ENCODE measurements at regions not wholly inside any gene's neighbourhood (a gene's known extent, or its start where the extent isn't known, plus 50 kb on each side); places are given as distances from the start of the nearest gene placed in this dataset.

DNA sequence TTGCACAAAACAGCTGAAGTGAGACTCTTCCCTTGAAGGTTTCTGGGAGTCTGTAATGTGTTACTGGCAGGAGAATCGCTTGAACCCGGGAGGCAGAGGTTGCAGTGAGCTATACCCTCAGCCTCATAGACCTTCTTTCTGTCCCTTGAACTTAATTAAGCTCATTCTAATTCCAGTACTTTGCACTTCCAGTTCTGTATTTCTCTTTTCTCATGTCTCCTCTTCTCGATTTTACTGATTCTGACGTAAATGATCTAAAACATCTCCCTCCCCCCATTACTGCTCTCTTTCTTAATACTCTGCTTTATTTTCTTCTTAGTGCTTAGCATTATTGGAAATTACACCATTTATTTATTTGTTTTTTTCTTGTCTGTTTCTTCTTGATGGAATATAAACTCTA, 165.4 kb upstream of the P2RY1 start:
- Mint-ChIP-seq H3K36me3 (ENCODE audit: low read depth) (no peaks in the 10 kb centered on the region), H3K4me1 (ENCODE audit: low read depth) (peaks cover 6% of the 10 kb centered on the region), H3K9me3 (no peaks in the 10 kb centered on the region), H3K4me3 (no peak overlapping the region), H3K27ac (no peak overlapping the region), H3K27me3 (peaks cover 2% of the 10 kb centered on the region)
- TF ChIP-seq, protein P1, sequence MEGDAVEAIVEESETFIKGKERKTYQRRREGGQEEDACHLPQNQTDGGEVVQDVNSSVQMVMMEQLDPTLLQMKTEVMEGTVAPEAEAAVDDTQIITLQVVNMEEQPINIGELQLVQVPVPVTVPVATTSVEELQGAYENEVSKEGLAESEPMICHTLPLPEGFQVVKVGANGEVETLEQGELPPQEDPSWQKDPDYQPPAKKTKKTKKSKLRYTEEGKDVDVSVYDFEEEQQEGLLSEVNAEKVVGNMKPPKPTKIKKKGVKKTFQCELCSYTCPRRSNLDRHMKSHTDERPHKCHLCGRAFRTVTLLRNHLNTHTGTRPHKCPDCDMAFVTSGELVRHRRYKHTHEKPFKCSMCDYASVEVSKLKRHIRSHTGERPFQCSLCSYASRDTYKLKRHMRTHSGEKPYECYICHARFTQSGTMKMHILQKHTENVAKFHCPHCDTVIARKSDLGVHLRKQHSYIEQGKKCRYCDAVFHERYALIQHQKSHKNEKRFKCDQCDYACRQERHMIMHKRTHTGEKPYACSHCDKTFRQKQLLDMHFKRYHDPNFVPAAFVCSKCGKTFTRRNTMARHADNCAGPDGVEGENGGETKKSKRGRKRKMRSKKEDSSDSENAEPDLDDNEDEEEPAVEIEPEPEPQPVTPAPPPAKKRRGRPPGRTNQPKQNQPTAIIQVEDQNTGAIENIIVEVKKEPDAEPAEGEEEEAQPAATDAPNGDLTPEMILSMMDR (IDR thresholded peaks at IDR 0.05) = no peak
- DNase-seq (no peak), ATAC-seq (no peak)
- CTCF ChIA-PET = interaction anchor here (1.0 kb wide), 1 partner anchor 163 kb away, joined by 3 read pairs; no protein-coding TSS in a partner anchor
- POLR2A ChIA-PET = no interaction called here
- intact Hi-C loops (cut with micrococcal nuclease) = no loop called here

DNA sequence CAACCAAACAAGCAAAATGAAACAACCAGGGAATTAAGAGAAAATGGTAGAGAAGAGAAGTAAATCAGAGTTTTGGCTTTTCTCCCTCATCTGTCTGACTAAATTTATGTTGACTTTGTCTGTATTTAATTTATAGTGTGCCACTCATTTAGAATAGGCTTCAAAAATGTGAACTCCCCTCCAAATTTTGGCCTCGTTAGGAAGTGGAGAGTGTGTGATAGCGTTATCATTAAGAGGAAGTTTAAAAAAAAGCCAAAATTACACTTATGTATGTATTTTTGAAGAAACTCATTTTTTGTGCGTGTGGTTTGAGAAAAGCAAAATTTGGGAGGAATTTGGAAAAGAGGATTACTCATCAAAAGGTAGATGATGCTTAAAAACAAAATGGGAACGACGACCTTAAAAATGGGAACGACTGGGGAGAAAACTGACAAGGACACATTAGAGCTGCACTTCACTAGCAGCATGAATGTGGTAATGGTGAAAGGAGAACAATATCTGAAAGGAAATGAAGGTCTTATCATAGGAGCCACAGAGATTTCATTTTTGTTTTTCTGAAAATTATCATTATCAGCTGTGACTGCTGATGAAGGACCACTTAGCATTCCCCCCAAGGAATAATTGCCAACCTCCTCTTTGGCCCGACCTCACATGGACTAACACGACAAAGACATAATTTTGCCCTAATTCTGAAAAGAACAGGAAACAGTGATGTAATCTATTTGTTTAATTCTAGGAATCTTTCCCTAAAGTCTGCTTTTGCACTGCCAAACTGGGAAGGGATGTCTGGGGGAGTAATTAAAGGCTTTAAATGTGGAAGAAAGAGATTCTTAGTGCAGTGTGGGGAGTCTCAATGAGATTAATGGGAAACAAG, 163.2 kb upstream of the P2RY1 start:
- CTCF ChIA-PET = no interaction called here
- H3K4me3 Mint-ChIP-seq = no peak overlapping the region
- intact Hi-C loops (cut with micrococcal nuclease) = no loop called here

DNA sequence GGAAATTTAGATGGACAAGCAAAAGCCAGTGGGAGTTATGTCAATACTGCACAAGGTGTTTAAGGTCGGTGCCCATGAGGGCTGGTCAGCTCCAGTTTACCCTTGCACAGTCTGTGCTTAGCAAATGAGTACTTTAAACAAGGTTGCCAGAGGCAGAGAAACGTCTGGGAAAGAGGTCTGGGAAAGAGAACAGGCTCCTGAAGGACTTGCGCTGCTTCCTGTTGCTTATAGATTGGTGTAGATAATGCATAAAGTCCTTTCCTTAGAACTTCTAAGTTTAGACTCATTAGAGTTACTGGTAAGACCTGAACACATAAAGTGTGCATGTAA, 162.6 kb upstream of the P2RY1 start:
- TF ChIP-seq, protein P1 (IDR thresholded peaks at IDR 0.05) = no peak
- Mint-ChIP-seq H3K36me3 (ENCODE audit: low read depth) (no peaks in the 10 kb centered on the region), H3K27me3 (peaks cover 4% of the 10 kb centered on the region), H3K4me3 (no peak overlapping the region), H3K4me1 (ENCODE audit: low read depth) (no peaks in the 10 kb centered on the region), H3K27ac (no peak overlapping the region), H3K9me3 (no peaks in the 10 kb centered on the region)
- intact Hi-C loops (cut with micrococcal nuclease) = no loop called here
- CTCF ChIA-PET = no interaction called here
- DNase-seq = no peak
- POLR2A ChIA-PET = no interaction called here
- no peak for ATAC-seq

More for the DNA sequence above, 163.2 kb upstream of the P2RY1 start:
- Mint-ChIP-seq H3K36me3 (ENCODE audit: low read depth) (no peaks in the 10 kb centered on the region), H3K27me3 (peaks cover 4% of the 10 kb centered on the region), H3K4me1 (ENCODE audit: low read depth) (no peaks in the 10 kb centered on the region), H3K9me3 (no peaks in the 10 kb centered on the region), H3K27ac (no peak overlapping the region)
- TF ChIP-seq, protein P1 (IDR thresholded peaks at IDR 0.05) = no peak
- DNase-seq (no peak), ATAC-seq (no peak)
- POLR2A ChIA-PET = no interaction called here

DNA sequence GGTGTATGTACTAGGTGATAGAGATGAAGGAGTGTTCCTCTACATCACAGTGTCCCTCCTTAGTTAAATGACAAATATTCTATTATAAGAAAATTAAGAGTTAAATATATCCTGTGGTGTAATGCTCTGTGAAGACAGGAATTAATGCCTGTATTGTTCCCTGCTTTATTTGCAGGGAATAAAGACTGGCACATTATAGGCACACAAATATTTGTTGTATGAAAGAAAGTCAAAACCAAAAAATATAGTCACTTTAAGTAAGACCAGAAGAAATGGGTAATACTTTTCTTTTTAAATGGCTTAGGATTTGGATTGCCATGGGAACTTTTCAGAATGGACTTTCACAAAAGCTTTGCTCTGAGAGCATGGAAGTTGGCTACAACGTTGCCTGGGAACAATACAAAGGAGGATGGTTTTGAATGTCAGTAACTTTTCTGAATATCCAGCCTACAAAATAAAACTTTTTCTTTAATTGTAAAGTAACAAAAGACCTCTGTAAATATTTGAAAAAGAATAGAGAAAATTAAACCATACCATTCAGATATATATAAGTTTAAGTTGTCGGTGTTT, 158.0 kb upstream of the P2RY1 start:
- intact Hi-C loops (cut with micrococcal nuclease) = no loop called here
- no peak overlapping the region for H3K4me3 Mint-ChIP-seq
- H3K9me3 Mint-ChIP-seq = no peaks in the 10 kb centered on the region
- DNase-seq (no peak), ATAC-seq (no peak)
- H3K4me1 Mint-ChIP-seq (ENCODE audit: low read depth) = no peaks in the 10 kb centered on the region
- H3K27ac Mint-ChIP-seq = no peak overlapping the region
- TF ChIP-seq, protein P1 (IDR thresholded peaks at IDR 0.05) = no peak
- peaks cover 4% of the 10 kb centered on the region for H3K27me3 Mint-ChIP-seq
- CTCF ChIA-PET = no interaction called here
- POLR2A ChIA-PET = no interaction called here
- H3K36me3 Mint-ChIP-seq (ENCODE audit: low read depth) = no peaks in the 10 kb centered on the region

DNA sequence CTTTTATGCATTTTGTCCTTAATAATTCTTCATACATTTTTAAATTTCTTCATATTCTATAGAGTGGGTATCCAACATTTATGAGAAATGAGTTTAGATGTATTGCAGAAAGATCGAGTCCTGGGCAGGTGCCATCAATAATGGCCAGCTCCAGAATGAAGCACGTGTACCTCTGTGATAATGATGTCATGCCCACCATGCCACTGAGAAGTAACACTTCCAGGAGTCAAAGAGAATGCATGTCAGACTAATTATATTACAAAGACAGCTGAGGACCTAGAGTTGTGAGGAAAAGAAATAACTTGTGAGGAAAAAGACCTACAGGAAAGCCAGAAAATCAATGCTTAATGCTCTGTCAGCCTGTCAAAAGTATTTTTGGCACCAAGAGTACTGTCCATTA, 157.4 kb upstream of the P2RY1 start:
- ATAC-seq = no peak
- Mint-ChIP-seq H3K4me3 (no peak overlapping the region), H3K36me3 (ENCODE audit: low read depth) (no peaks in the 10 kb centered on the region), H3K27ac (no peak overlapping the region), H3K27me3 (peaks cover 2% of the 10 kb centered on the region), H3K4me1 (ENCODE audit: low read depth) (no peaks in the 10 kb centered on the region), H3K9me3 (no peaks in the 10 kb centered on the region)
- TF ChIP-seq, protein P1 (IDR thresholded peaks at IDR 0.05) = no peak
- CTCF ChIA-PET = no interaction called here
- POLR2A ChIA-PET = no interaction called here
- intact Hi-C loops (cut with micrococcal nuclease) = no loop called here
- DNase-seq = no peak
